Lower leg skin (tissue), 3 donors: ENCODE measurements at regions not wholly inside any gene's neighbourhood (a gene's known extent, or its start where the extent isn't known, plus 50 kb on each side); places are given as distances from the start of the nearest gene placed in this dataset.

Experiments used
- CTCF ChIP-seq, 3 donors: fragments of 450-650 bp; IDR thresholded peaks; one replicate each; pipeline ENCODE4 v1.5.1; 2016; ENCODE audit warnings: antibody characterized with exemption in 3 of 3, mild to moderate bottlenecking in 3 of 3, moderate library complexity in 2 of 3
- POLR2A ChIP-seq, 2 donors: fragments of 450-650 bp; IDR thresholded peaks; one replicate each; pipeline ENCODE4 v1.6.1; 2016 to 2017; ENCODE audit warnings: antibody characterized with exemption in 2 of 2, mild to moderate bottlenecking in 1 of 2, moderate library complexity in 1 of 2

GRCh38 chr11:15805726-15806125 lies 550.6 kb downstream of the SOX6 start:
- TF ChIP-seq CTCF (IDR thresholded peaks at IDR 0.05) (no peak), POLR2A (IDR thresholded peaks at IDR 0.05) (no peak)
